Lower lobe of right lung (tissue), 2 donors: ENCODE measurements at regions not wholly inside any gene's neighbourhood (a gene's known extent, or its start where the extent isn't known, plus 50 kb on each side); places are given as distances from the start of the nearest gene placed in this dataset.

Experiments
- ATAC-seq, 2 donors: fragments of 200-7000 bp; cut with Tn5 transposase; one replicate each; pipeline ENCODE4 v1.9.1; 2020 to 2022; ENCODE audit warnings: mild to moderate bottlenecking in 2 of 2, moderate library complexity in 2 of 2
- DNase-seq: peaks from one replicate; pipeline ENCODE4 v3.0.0-alpha.2; 2020
- H3K27ac ChIP-seq: fragments of 200-600 bp; one replicate; pipeline ENCODE4 v1.8.0; 2022
- H3K27me3 ChIP-seq: fragments of 200-600 bp; one replicate; pipeline ENCODE4 v1.8.0; 2022; ENCODE audit warnings: low read depth
- H3K36me3 ChIP-seq: fragments of 200-600 bp; one replicate; pipeline ENCODE4 v1.8.0; 2022; ENCODE audit warnings: mild to moderate bottlenecking
- H3K4me1 ChIP-seq: fragments of 200-600 bp; one replicate; pipeline ENCODE4 v1.8.0; 2022
- H3K4me3 ChIP-seq: fragments of 200-600 bp; one replicate; pipeline ENCODE4 v1.8.0; 2022; ENCODE audit warnings: mild to moderate bottlenecking
- H3K9me3 ChIP-seq: fragments of 200-600 bp; one replicate; pipeline ENCODE4 v1.8.0; 2022
- intact Hi-C: fragments of 100-400 bp; cut with DNase I; formaldehyde crosslinking; loops from one replicate; pipeline ENCODE4 v1.11.0; 2022
- TF ChIP-seq, protein P1 (sequence below): fragments of 200-600 bp; IDR thresholded peaks from one replicate; pipeline ENCODE4 v1.8.0; 2022; ENCODE audit warnings: antibody characterized with exemption, mild to moderate bottlenecking
- donor health status: DM: no; HTN: yes; CAD: no; lungs with severe emphysema.

DNA sequence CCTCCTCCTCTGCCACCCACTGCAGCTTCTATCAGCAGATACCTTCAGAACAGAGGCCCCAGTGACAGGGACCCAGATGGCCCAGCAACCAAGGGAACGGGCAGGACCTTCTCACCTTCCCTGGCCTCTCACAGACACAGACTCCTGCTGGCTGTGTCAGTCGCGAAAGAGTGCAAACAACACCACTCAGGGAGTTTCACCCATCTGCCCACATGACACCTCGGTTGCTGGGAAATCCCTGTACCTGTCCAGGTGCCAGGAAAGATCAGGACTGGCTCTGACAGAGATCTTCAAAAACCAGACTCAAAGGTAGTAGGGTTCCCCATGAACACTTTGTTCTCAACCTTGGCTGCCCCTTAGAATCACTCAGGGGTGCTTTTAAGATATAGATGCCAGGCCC lies 83.5 kb upstream of the HIVEP3 start:
- H3K9me3 ChIP-seq, result no peaks in the 10 kb centered on the region
- no peak overlapping the region for H3K4me3 ChIP-seq
- TF ChIP-seq, protein P1, sequence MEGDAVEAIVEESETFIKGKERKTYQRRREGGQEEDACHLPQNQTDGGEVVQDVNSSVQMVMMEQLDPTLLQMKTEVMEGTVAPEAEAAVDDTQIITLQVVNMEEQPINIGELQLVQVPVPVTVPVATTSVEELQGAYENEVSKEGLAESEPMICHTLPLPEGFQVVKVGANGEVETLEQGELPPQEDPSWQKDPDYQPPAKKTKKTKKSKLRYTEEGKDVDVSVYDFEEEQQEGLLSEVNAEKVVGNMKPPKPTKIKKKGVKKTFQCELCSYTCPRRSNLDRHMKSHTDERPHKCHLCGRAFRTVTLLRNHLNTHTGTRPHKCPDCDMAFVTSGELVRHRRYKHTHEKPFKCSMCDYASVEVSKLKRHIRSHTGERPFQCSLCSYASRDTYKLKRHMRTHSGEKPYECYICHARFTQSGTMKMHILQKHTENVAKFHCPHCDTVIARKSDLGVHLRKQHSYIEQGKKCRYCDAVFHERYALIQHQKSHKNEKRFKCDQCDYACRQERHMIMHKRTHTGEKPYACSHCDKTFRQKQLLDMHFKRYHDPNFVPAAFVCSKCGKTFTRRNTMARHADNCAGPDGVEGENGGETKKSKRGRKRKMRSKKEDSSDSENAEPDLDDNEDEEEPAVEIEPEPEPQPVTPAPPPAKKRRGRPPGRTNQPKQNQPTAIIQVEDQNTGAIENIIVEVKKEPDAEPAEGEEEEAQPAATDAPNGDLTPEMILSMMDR, result no peak
- peaks cover 9% of the 10 kb centered on the region for H3K4me1 ChIP-seq
- ATAC-seq (no peak), DNase-seq (no peak)
- no peaks in the 10 kb centered on the region for H3K27me3 ChIP-seq
- intact Hi-C loops, result no loop called here
- H3K27ac ChIP-seq, result no peak overlapping the region
- H3K36me3 ChIP-seq, result no peaks in the 10 kb centered on the region

GRCh38 chr1:42000766-42001165 lies 82.0 kb upstream of the HIVEP3 start:
- Histone ChIP-seq H3K4me3 (no peak overlapping the region), H3K27ac (no peak overlapping the region), H3K4me1 (peaks cover 9% of the 10 kb centered on the region), H3K9me3 (no peaks in the 10 kb centered on the region), H3K36me3 (no peaks in the 10 kb centered on the region), H3K27me3 (no peaks in the 10 kb centered on the region)
- ATAC-seq (no peak), DNase-seq (no peak)
- TF ChIP-seq, protein P1, result no peak
- intact Hi-C loops, result no loop called here

GRCh38 chr1:41999884-42000283 lies 81.2 kb upstream of the HIVEP3 start:
- H3K9me3 ChIP-seq, result no peaks in the 10 kb centered on the region
- intact Hi-C loops, result no loop called here
- H3K4me1 ChIP-seq, result peaks cover 9% of the 10 kb centered on the region
- DNase-seq (no peak), ATAC-seq (no peak)
- no peaks in the 10 kb centered on the region for H3K36me3 ChIP-seq
- TF ChIP-seq, protein P1, result no peak
- no peak overlapping the region for H3K4me3 ChIP-seq
- H3K27ac ChIP-seq, result no peak overlapping the region
- H3K27me3 ChIP-seq, result no peaks in the 10 kb centered on the region

- Histone ChIP-seq H3K27ac (no peak overlapping the region), H3K36me3 (no peaks in the 10 kb centered on the region)
Observed at GRCh38 chr1:41998250-41998649, 79.5 kb upstream of the HIVEP3 start.

DNA sequence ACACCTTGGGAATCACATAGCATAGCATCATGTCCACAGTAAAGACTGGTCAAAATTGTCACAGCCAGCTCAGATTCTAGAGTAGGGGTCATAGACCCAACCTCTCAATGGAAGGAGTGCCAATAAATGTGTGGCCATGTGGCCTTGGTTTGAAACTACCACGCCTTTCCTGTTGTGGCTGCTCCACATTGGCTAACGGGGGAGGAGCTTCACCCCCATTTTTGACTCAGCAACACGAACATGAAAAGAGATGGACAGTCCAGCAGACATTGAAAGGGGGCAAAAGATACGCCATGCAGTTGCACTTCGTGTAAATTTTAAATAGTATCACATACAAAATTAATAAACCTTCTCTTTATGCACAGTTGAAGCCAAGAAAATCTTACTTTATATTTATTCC lies 78.4 kb upstream of the HIVEP3 start:
- H3K36me3 ChIP-seq, result no peaks in the 10 kb centered on the region
- TF ChIP-seq, protein P1, result no peak
- H3K4me1 ChIP-seq, result no peaks in the 10 kb centered on the region
- H3K27me3 ChIP-seq, result no peaks in the 10 kb centered on the region
- ATAC-seq, result no peak
- H3K27ac ChIP-seq, result no peak overlapping the region
- no peaks in the 10 kb centered on the region for H3K9me3 ChIP-seq
- intact Hi-C loops, result no loop called here
- no peak overlapping the region for H3K4me3 ChIP-seq
- DNase-seq, result no peak

More at GRCh38 chr1:41998250-41998649, 79.5 kb upstream of the HIVEP3 start:
- Histone ChIP-seq H3K9me3 (no peaks in the 10 kb centered on the region), H3K4me3 (no peak overlapping the region), H3K27me3 (no peaks in the 10 kb centered on the region), H3K4me1 (no peaks in the 10 kb centered on the region)
- intact Hi-C loops, result no loop called here
- TF ChIP-seq, protein P1, result no peak
- DNase-seq, result no peak
- ATAC-seq, result no peak
